HFFc6 (cell line): ENCODE measurements at regions not wholly inside any gene's neighbourhood (a gene's known extent, or its start where the extent isn't known, plus 50 kb on each side); places are given as distances from the start of the nearest gene placed in this dataset.

ENCODE experiments used
- DNase-seq: peaks from one replicate; pipeline ENCODE4 v3.0.0-alpha.2; 2018
- H3K27ac Mint-ChIP-seq: 2 replicates; pipeline ENCODE4 v1.8.0; 2020; ENCODE audit warnings: mild to moderate bottlenecking, mixed read lengths
- H3K27me3 Mint-ChIP-seq: 2 replicates; pipeline ENCODE4 v1.8.0; 2021; ENCODE audit warnings: mild to moderate bottlenecking, moderate library complexity, mixed read lengths; ENCODE audit not compliant: insufficient read depth
- H3K36me3 Mint-ChIP-seq: 2 replicates; pipeline ENCODE4 v1.8.0; 2021; ENCODE audit warnings: low read depth, mixed read lengths
- H3K4me1 Mint-ChIP-seq: 2 replicates; pipeline ENCODE4 v1.8.0; 2020; ENCODE audit warnings: low read depth, mixed read lengths
- H3K4me3 Mint-ChIP-seq: 2 replicates; pipeline ENCODE4 v1.8.0; 2020; ENCODE audit warnings: mild to moderate bottlenecking, moderate library complexity, mixed read lengths
- H3K9me3 Mint-ChIP-seq: 2 replicates; pipeline ENCODE4 v1.8.0; 2020; ENCODE audit warnings: mild to moderate bottlenecking, mixed read lengths
- TF ChIP-seq, protein P1 (sequence below): fragments of 200-600 bp; sonication (generic); IDR thresholded peaks from 2 replicates; pipeline ENCODE4 v1.5.0; 2021; ENCODE audit warnings: antibody characterized with exemption, mild to moderate bottlenecking

DNA sequence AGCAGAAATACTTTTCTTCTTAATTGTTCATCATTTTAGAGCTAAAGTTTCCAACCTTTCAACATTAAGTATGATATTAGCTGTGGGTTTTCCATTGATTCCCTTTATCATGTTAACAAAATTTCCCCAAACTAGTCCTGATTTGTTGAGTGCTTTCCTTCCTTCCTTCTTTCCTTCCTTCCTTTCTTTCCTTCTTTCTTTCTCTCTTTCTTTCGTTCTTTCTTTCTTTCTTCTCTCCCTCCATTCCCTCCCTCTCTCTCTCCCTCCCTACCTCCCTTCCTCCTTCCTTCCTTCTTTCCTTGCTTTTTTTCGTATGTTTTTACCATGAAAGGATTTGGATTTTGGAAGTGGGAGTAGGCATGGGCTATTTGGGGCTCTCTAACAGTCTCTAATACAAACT lies 133.5 kb downstream of the LMNTD1 start:
- Mint-ChIP-seq H3K4me3 (no peak overlapping the region), H3K4me1 (peaks cover 13% of the 10 kb centered on the region), H3K9me3 (no peaks in the 10 kb centered on the region), H3K27ac (no peak overlapping the region), H3K36me3 (no peaks in the 10 kb centered on the region), H3K27me3 (peaks cover 2% of the 10 kb centered on the region; the same call in 1 of the 2 replicates)
- no peak for DNase-seq
- TF ChIP-seq, protein P1, sequence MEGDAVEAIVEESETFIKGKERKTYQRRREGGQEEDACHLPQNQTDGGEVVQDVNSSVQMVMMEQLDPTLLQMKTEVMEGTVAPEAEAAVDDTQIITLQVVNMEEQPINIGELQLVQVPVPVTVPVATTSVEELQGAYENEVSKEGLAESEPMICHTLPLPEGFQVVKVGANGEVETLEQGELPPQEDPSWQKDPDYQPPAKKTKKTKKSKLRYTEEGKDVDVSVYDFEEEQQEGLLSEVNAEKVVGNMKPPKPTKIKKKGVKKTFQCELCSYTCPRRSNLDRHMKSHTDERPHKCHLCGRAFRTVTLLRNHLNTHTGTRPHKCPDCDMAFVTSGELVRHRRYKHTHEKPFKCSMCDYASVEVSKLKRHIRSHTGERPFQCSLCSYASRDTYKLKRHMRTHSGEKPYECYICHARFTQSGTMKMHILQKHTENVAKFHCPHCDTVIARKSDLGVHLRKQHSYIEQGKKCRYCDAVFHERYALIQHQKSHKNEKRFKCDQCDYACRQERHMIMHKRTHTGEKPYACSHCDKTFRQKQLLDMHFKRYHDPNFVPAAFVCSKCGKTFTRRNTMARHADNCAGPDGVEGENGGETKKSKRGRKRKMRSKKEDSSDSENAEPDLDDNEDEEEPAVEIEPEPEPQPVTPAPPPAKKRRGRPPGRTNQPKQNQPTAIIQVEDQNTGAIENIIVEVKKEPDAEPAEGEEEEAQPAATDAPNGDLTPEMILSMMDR = no peak

DNA sequence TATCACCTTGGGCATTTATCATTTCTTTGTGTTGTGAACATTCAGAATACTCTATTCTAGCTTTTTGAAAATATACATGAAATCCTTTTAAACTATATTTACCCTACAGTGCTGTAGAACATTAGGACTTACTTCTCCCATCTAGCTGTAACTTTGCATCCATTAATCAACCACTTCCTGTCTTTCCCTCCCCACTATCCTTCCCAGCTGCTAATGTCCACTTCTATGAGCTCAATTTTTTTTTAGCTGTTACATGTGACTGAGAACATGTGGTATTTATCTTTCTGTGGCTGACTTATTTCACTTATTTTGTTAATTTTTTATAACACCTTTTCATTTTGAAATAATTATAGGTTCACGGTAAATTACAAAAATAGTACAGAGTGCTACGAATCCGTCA lies 136.0 kb downstream of the LMNTD1 start:
- peaks cover 2% of the 10 kb centered on the region for H3K27me3 Mint-ChIP-seq
- no peaks in the 10 kb centered on the region for H3K9me3 Mint-ChIP-seq
- H3K27ac Mint-ChIP-seq = no peak overlapping the region
- H3K4me3 Mint-ChIP-seq = no peak overlapping the region
- H3K4me1 Mint-ChIP-seq = peaks cover 9% of the 10 kb centered on the region
- TF ChIP-seq, protein P1 = no peak
- DNase-seq = no peak
- no peaks in the 10 kb centered on the region for H3K36me3 Mint-ChIP-seq

DNA sequence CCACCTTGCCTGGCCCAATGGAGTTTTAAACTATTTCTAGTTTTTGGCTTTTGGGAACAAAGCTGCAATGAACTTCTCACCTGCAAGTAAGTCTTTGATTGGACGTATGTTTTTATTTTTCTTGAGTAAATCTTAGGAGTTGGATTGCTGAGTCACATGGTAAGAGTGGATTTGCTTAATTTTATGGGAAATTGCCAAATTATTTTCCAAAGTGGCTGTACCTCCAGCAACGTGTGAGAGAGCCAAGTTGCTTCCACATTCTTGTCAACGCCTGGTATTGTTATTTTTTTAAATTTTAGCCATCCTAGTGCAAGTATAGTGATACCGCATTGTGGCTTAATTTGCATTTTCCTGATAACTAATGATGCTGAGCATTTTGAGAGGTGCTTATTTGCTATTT lies 136.6 kb downstream of the LMNTD1 start:
- TF ChIP-seq, protein P1 = no peak
- Mint-ChIP-seq H3K4me3 (no peak overlapping the region), H3K27me3 (peaks cover 2% of the 10 kb centered on the region), H3K4me1 (peaks cover 4% of the 10 kb centered on the region), H3K36me3 (no peaks in the 10 kb centered on the region), H3K27ac (no peak overlapping the region), H3K9me3 (no peaks in the 10 kb centered on the region)
- DNase-seq = no peak

DNA sequence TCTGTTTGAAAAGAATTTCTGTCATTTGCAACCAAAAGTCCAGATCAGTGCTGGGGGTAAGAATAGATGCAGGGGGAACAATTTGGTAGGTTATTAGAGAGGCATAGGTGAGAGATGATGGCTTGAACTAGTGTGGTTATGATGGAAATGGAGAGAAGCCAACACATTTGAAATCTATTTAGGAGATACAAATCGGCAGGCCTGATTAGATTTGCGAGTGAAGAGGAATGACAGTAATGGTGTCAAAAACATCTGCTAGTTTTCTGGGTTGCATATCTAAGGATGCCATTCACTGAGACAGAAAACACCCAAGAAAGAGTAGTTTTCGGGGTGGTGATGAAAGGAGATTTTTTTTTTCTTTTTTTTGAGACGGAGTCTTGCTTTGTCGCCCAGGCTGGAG lies 138.1 kb downstream of the LMNTD1 start:
- H3K27ac Mint-ChIP-seq = no peak overlapping the region
- TF ChIP-seq, protein P1 = no peak
- no peak for DNase-seq
- H3K4me1 Mint-ChIP-seq = no peaks in the 10 kb centered on the region
- H3K27me3 Mint-ChIP-seq = peaks cover 2% of the 10 kb centered on the region
- peaks cover 3% of the 10 kb centered on the region; the same call in 1 of the 2 replicates for H3K9me3 Mint-ChIP-seq
- H3K36me3 Mint-ChIP-seq = no peaks in the 10 kb centered on the region
- no peak overlapping the region for H3K4me3 Mint-ChIP-seq

DNA sequence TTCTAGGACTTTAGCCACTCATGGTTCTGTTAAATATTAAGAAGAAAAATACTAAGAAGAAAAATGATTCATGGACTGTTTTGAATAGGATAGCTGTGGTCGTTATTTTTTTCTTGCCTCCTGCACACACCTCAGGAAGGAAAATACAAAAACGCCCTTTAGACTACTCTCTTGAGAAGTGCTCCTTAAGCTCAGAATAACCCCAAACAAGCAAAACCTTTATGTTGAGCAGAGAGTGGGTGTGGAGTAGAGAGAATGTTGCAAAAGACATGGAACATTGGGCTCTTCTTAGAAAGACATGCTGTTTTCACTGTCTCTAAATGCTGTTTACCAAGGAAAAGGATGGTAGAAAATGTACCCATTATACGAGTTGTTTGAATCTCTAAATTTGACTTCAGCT lies 140.3 kb downstream of the LMNTD1 start:
- Mint-ChIP-seq H3K27me3 (peaks cover 2% of the 10 kb centered on the region), H3K4me3 (no peak overlapping the region), H3K4me1 (no peaks in the 10 kb centered on the region), H3K9me3 (peaks cover 3% of the 10 kb centered on the region; the same call in 1 of the 2 replicates), H3K36me3 (no peaks in the 10 kb centered on the region), H3K27ac (no peak overlapping the region)
- TF ChIP-seq, protein P1 = no peak
- no peak for DNase-seq

DNA sequence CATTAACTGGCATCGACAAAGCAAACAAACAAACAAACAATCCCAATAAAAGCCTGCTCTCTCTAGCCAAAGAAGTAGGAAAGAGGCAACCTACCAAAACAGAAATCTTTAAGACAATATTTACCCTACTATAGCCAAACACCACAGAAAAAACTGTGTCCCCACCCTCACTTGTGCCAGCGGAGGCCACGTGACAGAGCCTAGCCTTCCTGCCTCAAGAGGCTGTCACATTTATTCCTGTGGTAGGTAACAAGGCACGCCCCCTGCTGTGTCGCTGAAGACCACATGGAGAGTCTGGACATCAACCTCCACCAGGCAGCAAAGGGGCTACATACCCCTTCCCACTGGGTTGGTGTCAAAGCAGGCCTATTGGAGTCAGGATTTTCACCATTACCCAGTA lies 148.1 kb downstream of the LMNTD1 start:
- peaks cover 9% of the 10 kb centered on the region; the same call in 1 of the 2 replicates for H3K36me3 Mint-ChIP-seq
- TF ChIP-seq, protein P1 = no peak
- no peaks in the 10 kb centered on the region for H3K4me1 Mint-ChIP-seq
- no peak overlapping the region for H3K4me3 Mint-ChIP-seq
- no peak overlapping the region for H3K27ac Mint-ChIP-seq
- peaks cover 7% of the 10 kb centered on the region for H3K27me3 Mint-ChIP-seq
- peaks cover 4% of the 10 kb centered on the region for H3K9me3 Mint-ChIP-seq
- DNase-seq = no peak
